Tibial artery (tissue), 4 donors: ENCODE measurements at regions not wholly inside any gene's neighbourhood (a gene's known extent, or its start where the extent isn't known, plus 50 kb on each side); places are given as distances from the start of the nearest gene placed in this dataset.
"Not testable (repeated sequence)": the region's sequence is repeated elsewhere in the genome, so short reads cannot be mapped to it uniquely, and the experiment has no call there.

Experiments used
- DNase-seq, 2 donors: peaks; one replicate each; pipeline ENCODE4 v3.0.0-alpha.2; 2019
- H3K27ac ChIP-seq, 2 donors: fragments of 200-600 bp; sonication (generic) in 1 of 2; 1 replicate in 1 of 2; 2 replicates in 1 of 2; pipeline ENCODE4 v1.5.1; 2018 to 2019; ENCODE audit warnings: mild to moderate bottlenecking in 1 of 2
- H3K27me3 ChIP-seq, 2 donors: fragments of 200-600 bp; sonication (generic) in 1 of 2; one replicate each; pipeline versions ENCODE4 v1.5.1 to v1.6.0; 2016 to 2019
- H3K36me3 ChIP-seq, 3 donors: fragments of 200-600 bp; sonication (generic) in 2 of 3; one replicate each; pipeline ENCODE4 v1.5.1; 2016 to 2019; ENCODE audit warnings: mild to moderate bottlenecking in 2 of 3
- H3K4me1 ChIP-seq, 4 donors: fragments of 200-600 bp; sonication (generic) in 2 of 4; 1 replicate in 3 of 4; 2 replicates in 1 of 4; pipeline ENCODE4 v1.5.1; 2016 to 2019
- H3K4me3 ChIP-seq, 2 donors: fragments of 200-600 bp; sonication (generic) in 1 of 2; 1 replicate in 1 of 2; 2 replicates in 1 of 2; pipeline ENCODE4 v1.5.1; 2018 to 2019; ENCODE audit warnings: mild to moderate bottlenecking in 2 of 2
- H3K9me3 ChIP-seq, 3 donors: fragments of 200-600 bp; sonication (generic) in 1 of 3; one replicate each; pipeline ENCODE4 v1.5.1; 2016 to 2019
- CTCF ChIP-seq, 2 experiments: fragments of 200-600 bp in 1 of 2; fragments of 450-650 bp in 1 of 2; IDR thresholded peaks; one replicate each; pipeline ENCODE4 v1.5.1; 2017 to 2019; ENCODE audit warnings: antibody characterized with exemption in 2 of 2, mild to moderate bottlenecking in 1 of 2, moderate library complexity in 1 of 2
- intact Hi-C: fragments of 100-400 bp; cut with DNase I; formaldehyde crosslinking; loops from one replicate; pipeline ENCODE4 v1.15.0; 2023; ENCODE audit warnings: low total_unique reads

- no peak for TF ChIP-seq CTCF (IDR thresholded peaks at IDR 0.05)
- Histone ChIP-seq H3K4me3 (no peak overlapping the region), H3K9me3 (no peaks in the 10 kb centered on the region), H3K4me1 (no peaks in the 10 kb centered on the region), H3K36me3 (no peaks in the 10 kb centered on the region), H3K27me3 (no peaks in the 10 kb centered on the region), H3K27ac (no peak overlapping the region)
- intact Hi-C loops, result no loop called here
- no peak for DNase-seq
Observed at GRCh38 chrY:12292542-12292941, 408.5 kb upstream of the USP9Y start.

GRCh38 chrY:12296460-12296859, 404.6 kb upstream of the USP9Y start:
- no peaks in the 10 kb centered on the region for H3K36me3 ChIP-seq
- no peaks in the 10 kb centered on the region for H3K27me3 ChIP-seq
- no peak overlapping the region for H3K4me3 ChIP-seq
- H3K9me3 ChIP-seq, result no peaks in the 10 kb centered on the region
- no peaks in the 10 kb centered on the region for H3K4me1 ChIP-seq
- no peak overlapping the region for H3K27ac ChIP-seq
- no peak for DNase-seq
- TF ChIP-seq CTCF (IDR thresholded peaks at IDR 0.05), result no peak
- intact Hi-C loops, result no loop called here

- H3K4me3 ChIP-seq, H3K9me3 ChIP-seq, H3K36me3 ChIP-seq, H3K27me3 ChIP-seq, intact Hi-C loops, H3K4me1 ChIP-seq, H3K27ac ChIP-seq, DNase-seq: not testable (repeated sequence)
Observed at GRCh38 chrY:12299796-12300195, 401.2 kb upstream of the USP9Y start.

GRCh38 chrY:12303464-12303863, 397.6 kb upstream of the USP9Y start:
- Histone ChIP-seq H3K4me1 (no peaks in the 10 kb centered on the region), H3K27ac (no peak overlapping the region), H3K9me3 (no peaks in the 10 kb centered on the region), H3K27me3 (no peaks in the 10 kb centered on the region), H3K36me3 (no peaks in the 10 kb centered on the region), H3K4me3 (no peak overlapping the region)
- no peak for DNase-seq
- intact Hi-C loops, result no loop called here
- TF ChIP-seq CTCF (IDR thresholded peaks at IDR 0.05), result no peak

- H3K27me3 ChIP-seq, result no peaks in the 10 kb centered on the region
- intact Hi-C loops, result no loop called here
- H3K27ac ChIP-seq, result no peak overlapping the region
- H3K4me3 ChIP-seq, result no peak overlapping the region
- H3K4me1 ChIP-seq, result no peaks in the 10 kb centered on the region
- TF ChIP-seq CTCF (IDR thresholded peaks at IDR 0.05), result no peak
- DNase-seq, result no peak
- no peaks in the 10 kb centered on the region for H3K36me3 ChIP-seq
- no peaks in the 10 kb centered on the region for H3K9me3 ChIP-seq
Observed at GRCh38 chrY:12305456-12305855, 395.6 kb upstream of the USP9Y start.

- TF ChIP-seq CTCF (IDR thresholded peaks at IDR 0.05), result no peak
- H3K9me3 ChIP-seq, result no peaks in the 10 kb centered on the region
- no peak overlapping the region for H3K4me3 ChIP-seq
- no peak for DNase-seq
- no peaks in the 10 kb centered on the region for H3K36me3 ChIP-seq
- H3K27ac ChIP-seq, result no peak overlapping the region
- no peaks in the 10 kb centered on the region for H3K4me1 ChIP-seq
- H3K27me3 ChIP-seq, result no peaks in the 10 kb centered on the region
- intact Hi-C loops, result no loop called here
Observed at GRCh38 chrY:12309212-12309611, 391.8 kb upstream of the USP9Y start.
